HEK293 (cell line): ENCODE measurements at regions not wholly inside any gene's neighbourhood (a gene's known extent, or its start where the extent isn't known, plus 50 kb on each side); places are given as distances from the start of the nearest gene placed in this dataset.

ENCODE experiments used
- CTCF ChIA-PET: fragments of 350-600 bp; formaldehyde crosslinking; extraction: SDS; loops from one replicate; lab custom pipeline; 2021; ENCODE audit warnings: antibody characterized with exemption; lab: Yijun Ruan, JAX
- POLR2A ChIA-PET: fragments of 300-600 bp; formaldehyde crosslinking; extraction: SDS; loops from one replicate; lab custom pipeline; 2020; ENCODE audit warnings: antibody characterized with exemption, inconsistent platforms; lab: Yijun Ruan, JAX
- H3K27ac ChIP-seq: fragments of 200-500 bp; sonication (Bioruptor generic); 2 replicates; pipeline ENCODE4 v1.5.1; 2014; ENCODE audit warnings: low read depth, low read length, control low read depth, inconsistent platforms; ENCODE audit errors: extremely low read depth
- H3K36me3 ChIP-seq, 2 experiments: fragments of 200-500 bp in 1 of 2; sonication (Bioruptor generic) in 1 of 2; 1 replicate in 1 of 2; 2 replicates in 1 of 2; pipeline ENCODE4 v1.5.1; 2014 to 2017; ENCODE audit warnings: inconsistent platforms in 2 of 2, low read length in 2 of 2; ENCODE audit not compliant: control insufficient read depth in 2 of 2, insufficient read depth in 1 of 2
- H3K4me1 ChIP-seq: fragments of 200-500 bp; sonication (Bioruptor generic); 2 replicates; pipeline ENCODE4 v1.5.1; 2014; ENCODE audit warnings: mild to moderate bottlenecking, low read length, inconsistent platforms; ENCODE audit not compliant: control insufficient read depth, insufficient read depth
- H3K4me3 ChIP-seq: 2 replicates; pipeline ENCODE4 v1.5.1; 2011; ENCODE audit warnings: low read depth, mild to moderate bottlenecking, control low read depth, low read length, moderate library complexity
- H3K9me3 ChIP-seq: fragments of 200-500 bp; sonication (Bioruptor generic); 2 replicates; pipeline ENCODE4 v1.5.1; 2014; ENCODE audit warnings: low read depth, low read length, inconsistent platforms; ENCODE audit not compliant: control insufficient read depth, insufficient read depth
- ATF2 ChIP-seq: fragments of 450-650 bp; formaldehyde crosslinking; IDR thresholded peaks from 2 replicates; pipeline ENCODE4 v1.5.1; 2016; ENCODE audit warnings: missing biosample characterization, missing genetic modification characterization, low read depth
- GFI1B ChIP-seq: fragments of 450-650 bp; formaldehyde crosslinking; IDR thresholded peaks from 2 replicates; pipeline ENCODE4 v1.5.1; 2016; ENCODE audit warnings: missing biosample characterization, missing genetic modification characterization
- HOXD13 ChIP-seq: sonication (generic); formaldehyde crosslinking; IDR thresholded peaks from 2 replicates; pipeline ENCODE4 v1.8.0; 2022; ENCODE audit warnings: missing genetic modification reagents, borderline replicate concordance
- SETDB1 ChIP-seq: IDR thresholded peaks from one replicate; pipeline ENCODE4 v1.6.1; 2017; ENCODE audit warnings: mild to moderate bottlenecking, low read length, moderate library complexity, mixed read lengths; ENCODE audit not compliant: insufficient read length
- TRIM28 ChIP-seq: IDR thresholded peaks from 2 replicates; pipeline ENCODE4 v1.6.1; 2011; ENCODE audit warnings: low read length, control low read depth, borderline replicate concordance
- YY1 ChIP-seq: fragments of 450-650 bp; formaldehyde crosslinking; IDR thresholded peaks from 2 replicates; pipeline ENCODE4 v1.5.1; 2018; ENCODE audit warnings: missing biosample characterization, missing genetic modification characterization
- YY2 ChIP-seq: fragments of 450-650 bp; formaldehyde crosslinking; IDR thresholded peaks from 2 replicates; pipeline ENCODE4 v1.5.1; 2016; ENCODE audit warnings: missing biosample characterization, missing genetic modification characterization
- ZFP3 ChIP-seq: fragments of 450-650 bp; formaldehyde crosslinking; IDR thresholded peaks from 2 replicates; pipeline ENCODE4 v1.5.1; 2016; ENCODE audit warnings: low read depth, missing biosample characterization, missing genetic modification characterization
- ZNF138 ChIP-seq: fragments of 450-650 bp; formaldehyde crosslinking; IDR thresholded peaks from 2 replicates; pipeline ENCODE4 v1.5.1; 2016; ENCODE audit warnings: missing biosample characterization, missing genetic modification characterization, borderline replicate concordance
- ZNF214 ChIP-seq: fragments of 450-650 bp; formaldehyde crosslinking; IDR thresholded peaks from 2 replicates; pipeline ENCODE4 v1.5.1; 2017; ENCODE audit warnings: missing biosample characterization, mild to moderate bottlenecking, missing genetic modification characterization, borderline replicate concordance
- ZNF26 ChIP-seq: fragments of 450-650 bp; formaldehyde crosslinking; IDR thresholded peaks from 2 replicates; pipeline ENCODE4 v1.5.1; 2016; ENCODE audit warnings: missing biosample characterization, missing genetic modification characterization
- ZNF398 ChIP-seq: fragments of 450-650 bp; formaldehyde crosslinking; IDR thresholded peaks from 2 replicates; pipeline ENCODE4 v1.5.1; 2017; ENCODE audit warnings: missing biosample characterization, missing genetic modification characterization
- ZNF521 ChIP-seq: fragments of 450-650 bp; formaldehyde crosslinking; IDR thresholded peaks from 2 replicates; pipeline ENCODE4 v1.5.1; 2017; ENCODE audit warnings: missing biosample characterization, mild to moderate bottlenecking, missing genetic modification characterization
- ZNF529 ChIP-seq: fragments of 450-650 bp; formaldehyde crosslinking; IDR thresholded peaks from 2 replicates; pipeline ENCODE4 v1.5.1; 2017; ENCODE audit warnings: missing genetic modification characterization, missing biosample characterization; ENCODE audit not compliant: insufficient replicate concordance
- ZNF549 ChIP-seq: fragments of 450-650 bp; IDR thresholded peaks from 2 replicates; pipeline ENCODE4 v1.5.1; 2018; ENCODE audit warnings: missing biosample characterization, missing genetic modification characterization, mild to moderate bottlenecking, inconsistent platforms, moderate library complexity
- ZNF561 ChIP-seq: fragments of 450-650 bp; IDR thresholded peaks from 2 replicates; pipeline ENCODE4 v1.5.1; 2018; ENCODE audit warnings: missing biosample characterization, missing genetic modification characterization, borderline replicate concordance
- ZNF600 ChIP-seq: fragments of 450-650 bp; formaldehyde crosslinking; IDR thresholded peaks from 2 replicates; pipeline ENCODE4 v1.5.1; 2016; ENCODE audit warnings: missing biosample characterization, missing genetic modification characterization
- ZNF610 ChIP-seq: fragments of 450-650 bp; formaldehyde crosslinking; IDR thresholded peaks from 2 replicates; pipeline ENCODE4 v1.5.1; 2016; ENCODE audit warnings: missing biosample characterization, missing genetic modification characterization, borderline replicate concordance
- ZNF621 ChIP-seq: fragments of 450-650 bp; formaldehyde crosslinking; IDR thresholded peaks from 2 replicates; pipeline ENCODE4 v1.5.1; 2017; ENCODE audit warnings: missing biosample characterization, missing genetic modification characterization
- ZNF629 ChIP-seq: fragments of 450-650 bp; formaldehyde crosslinking; IDR thresholded peaks from 2 replicates; pipeline ENCODE4 v1.5.1; 2017; ENCODE audit warnings: missing biosample characterization, missing genetic modification characterization
- ZNF639 ChIP-seq: fragments of 450-650 bp; formaldehyde crosslinking; IDR thresholded peaks from 2 replicates; pipeline ENCODE4 v1.5.1; 2016; ENCODE audit warnings: missing biosample characterization, missing genetic modification characterization
- ZNF664 ChIP-seq: fragments of 450-650 bp; formaldehyde crosslinking; IDR thresholded peaks from 2 replicates; pipeline ENCODE4 v1.5.1; 2016; ENCODE audit warnings: missing biosample characterization, missing genetic modification characterization
- ZNF704 ChIP-seq: fragments of 450-650 bp; formaldehyde crosslinking; IDR thresholded peaks from 2 replicates; pipeline ENCODE4 v1.5.1; 2016; ENCODE audit warnings: missing biosample characterization, missing genetic modification characterization
- ZNF768 ChIP-seq: fragments of 450-650 bp; formaldehyde crosslinking; IDR thresholded peaks from 2 replicates; pipeline ENCODE4 v1.5.1; 2018; ENCODE audit warnings: missing biosample characterization, mild to moderate bottlenecking, missing genetic modification characterization
- TF ChIP-seq, protein P1 (sequence below): fragments of 450-650 bp; formaldehyde crosslinking; IDR thresholded peaks from 2 replicates; pipeline ENCODE4 v1.5.1; 2016; ENCODE audit warnings: missing biosample characterization, missing genetic modification characterization

- ChIA-PET CTCF (no interaction called here), POLR2A (no interaction called here)
- no peaks in the 10 kb centered on the region for H3K36me3 ChIP-seq
- H3K27ac ChIP-seq: no peak overlapping the region
- H3K4me3 ChIP-seq: no peak overlapping the region
- no peak for TF ChIP-seq ZNF214
- no peak for TF ChIP-seq ZNF664 (tag by site-specific recombination)
- no peak for TF ChIP-seq SETDB1
- TF ChIP-seq ZNF704 (tag by site-specific recombination): no peak
- TF ChIP-seq ZNF549 (tag by site-specific recombination): no peak
- no peak for TF ChIP-seq ZNF621 (tag by site-specific recombination)
- TF ChIP-seq ZNF398 (tag by site-specific recombination): no peak
- TF ChIP-seq, protein P1, sequence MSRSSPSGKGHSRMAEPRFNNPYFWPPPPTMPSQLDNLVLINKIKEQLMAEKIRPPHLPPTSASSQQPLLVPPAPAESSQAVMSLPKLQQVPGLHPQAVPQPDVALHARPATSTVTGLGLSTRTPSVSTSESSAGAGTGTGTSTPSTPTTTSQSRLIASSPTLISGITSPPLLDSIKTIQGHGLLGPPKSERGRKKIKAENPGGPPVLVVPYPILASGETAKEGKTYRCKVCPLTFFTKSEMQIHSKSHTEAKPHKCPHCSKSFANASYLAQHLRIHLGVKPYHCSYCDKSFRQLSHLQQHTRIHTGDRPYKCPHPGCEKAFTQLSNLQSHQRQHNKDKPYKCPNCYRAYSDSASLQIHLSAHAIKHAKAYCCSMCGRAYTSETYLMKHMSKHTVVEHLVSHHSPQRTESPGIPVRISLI (tag by site-specific recombination): no peak
- no peak for TF ChIP-seq ZNF529 (tag by site-specific recombination)
- no peak for TF ChIP-seq ZNF768 (tag by site-specific recombination)
- TF ChIP-seq YY1: no peak
- no peak for TF ChIP-seq ZNF26 (tag by site-specific recombination)
- no peak for TF ChIP-seq ZFP3 (tag by site-specific recombination)
- no peak for TF ChIP-seq GFI1B (tag by site-specific recombination)
- TF ChIP-seq YY2 (tag by site-specific recombination): no peak
- no peak for TF ChIP-seq ZNF561
- no peak for TF ChIP-seq ZNF610 (tag by site-specific recombination)
- TF ChIP-seq ZNF600: no peak
- TF ChIP-seq HOXD13 (CRISPR knock-in tag): no peak
- TF ChIP-seq ZNF639 (tag by site-specific recombination): no peak
- TF ChIP-seq, all 188 proteins: peak for 0
- Histone ChIP-seq H3K9me3 (no peaks in the 10 kb centered on the region), H3K4me1 (no peaks in the 10 kb centered on the region)
Observed at GRCh38 chr7:124124201-124124600, 91.3 kb upstream of the TMEM229A start.

GRCh38 chr7:124120911-124121310 lies 88.0 kb upstream of the TMEM229A start:
- Histone ChIP-seq H3K36me3 (no peaks in the 10 kb centered on the region), H3K27ac (no peak overlapping the region), H3K4me1 (no peaks in the 10 kb centered on the region), H3K9me3 (no peaks in the 10 kb centered on the region), H3K4me3 (no peak overlapping the region)
- POLR2A ChIA-PET: no interaction called here
- CTCF ChIA-PET: no interaction called here
- TF ChIP-seq ATF2 (tag by site-specific recombination) (no peak), ZNF138 (tag by site-specific recombination) (no peak), TRIM28 (no peak), ZNF561 (no peak), ZNF521 (tag by site-specific recombination) (no peak), ZNF704 (tag by site-specific recombination) (no peak), ZNF629 (tag by site-specific recombination) (no peak)
- TF ChIP-seq, all 188 proteins: peak for 0
